HepG2 (cell line): ENCODE measurements at regions not wholly inside any gene's neighbourhood (a gene's known extent, or its start where the extent isn't known, plus 50 kb on each side); places are given as distances from the start of the nearest gene placed in this dataset.

Experiments
- ATAC-seq: fragments of 200-7000 bp; cut with Tn5 transposase; 3 replicates; pipeline ENCODE4 v1.9.1; 2020; ENCODE audit warnings: mild to moderate bottlenecking, moderate library complexity
- BruUV-seq: library from RNA; stranded (reverse); fragments of 400-500 nt; replicated peaks from 2 replicates; lab custom pipeline; 2021; lab: Mats Ljungman, UMichigan
- CTCF ChIA-PET: fragments of 300-600 bp; formaldehyde crosslinking; extraction: SDS; loops from one replicate; lab custom pipeline; 2021; ENCODE audit warnings: low total read pairs, inconsistent platforms, low intra/inter-chr PET ratio; lab: Yijun Ruan, JAX
- POLR2A ChIA-PET: fragments of 350-600 bp; sonication (Branson Sonifier 250); formaldehyde crosslinking; loops from one replicate; lab custom pipeline; 2020; ENCODE audit warnings: antibody characterized with exemption, inconsistent platforms; lab: Yijun Ruan, JAX
- DNase-seq: peaks from one replicate; pipeline ENCODE4 v3.0.0-alpha.2; 2015; ENCODE audit warnings: low spot score
- FAIRE-seq: peaks from 3 replicates; lab custom pipeline; 2011; peaks lifted over from hg19 to GRCh38; lab: Jason Lieb, UNC
- H2AFZ ChIP-seq: one replicate; pipeline ENCODE4 v1.6.1; 2011; ENCODE audit warnings: low read length, inconsistent platforms
- H3K27ac ChIP-seq: fragments of 300-600 bp; 3 replicates; pipeline ENCODE4 v1.8.0; 2011; ENCODE audit warnings: mixed run types, mild to moderate bottlenecking, mixed read lengths, low read length, inconsistent platforms; ENCODE audit not compliant: insufficient read depth; ENCODE audit errors: extremely low read length
- H3K27me3 ChIP-seq, 2 experiments: fragments of 200-600 bp in 1 of 2; 2 replicates in 1 of 2; 3 replicates in 1 of 2; pipeline versions ENCODE4 v1.6.0 to v1.8.0; 2011; ENCODE audit warnings: low read length in 2 of 2, mild to moderate bottlenecking in 2 of 2, moderate library complexity in 2 of 2, inconsistent platforms in 1 of 2; ENCODE audit not compliant: insufficient read depth in 2 of 2, control insufficient read depth in 1 of 2
- H3K36me3 ChIP-seq, 2 experiments: fragments of 200-600 bp in 1 of 2; replicated peaks in 1 of 2; 2 replicates in 1 of 2; 3 replicates in 1 of 2; pipeline versions ENCODE4 v1.5.1 to v1.8.0; 2011; ENCODE audit warnings: low read length in 2 of 2, inconsistent platforms in 1 of 2; ENCODE audit not compliant: insufficient read depth in 2 of 2, control insufficient read depth in 1 of 2
- H3K4me1 ChIP-seq: 2 replicates; pipeline ENCODE4 v1.5.1; 2012; ENCODE audit warnings: low read length, inconsistent platforms; ENCODE audit not compliant: insufficient read depth
- H3K4me2 ChIP-seq: 2 replicates; pipeline ENCODE4 v1.6.0; 2011; ENCODE audit warnings: low read depth, low read length, inconsistent platforms
- H3K4me3 ChIP-seq, 3 experiments: fragments of 200-600 bp in 1 of 3; sonication (generic), shearing (Covaris generic) in 1 of 3; replicated peaks in 1 of 3; 2 replicates each; pipeline ENCODE4 v1.5.1; 2011 to 2016; ENCODE audit warnings: low read length in 3 of 3, inconsistent platforms in 2 of 3, low read depth in 2 of 3, mild to moderate bottlenecking in 2 of 3, control low read depth in 1 of 3, mixed read lengths in 1 of 3; ENCODE audit not compliant: insufficient read depth in 1 of 3
- H3K79me2 ChIP-seq: one replicate; pipeline ENCODE4 v1.6.1; 2011; ENCODE audit warnings: low read length, inconsistent platforms; ENCODE audit not compliant: insufficient read depth
- H3K9ac ChIP-seq: 2 replicates; pipeline ENCODE4 v1.6.0; 2011; ENCODE audit warnings: mild to moderate bottlenecking, low read depth, low read length, inconsistent platforms; ENCODE audit not compliant: insufficient read depth
- H3K9me3 ChIP-seq: 2 replicates; pipeline ENCODE4 v1.5.1; 2012; ENCODE audit warnings: mild to moderate bottlenecking, low read length
- H4K20me1 ChIP-seq: 2 replicates; pipeline ENCODE4 v1.6.0; 2011; ENCODE audit warnings: inconsistent platforms, mild to moderate bottlenecking, low read length, moderate library complexity; ENCODE audit not compliant: insufficient read depth
- AHR ChIP-seq: IDR thresholded peaks from 2 replicates; pipeline ENCODE4 v1.6.1; 2018; ENCODE audit warnings: missing genetic modification reagents, missing compliant biosample characterization
- CERS6 ChIP-seq: sonication (generic); formaldehyde crosslinking; IDR thresholded peaks from 2 replicates; pipeline ENCODE4 v1.5.0; 2020; ENCODE audit warnings: missing genetic modification reagents
- FOXC1 ChIP-seq: sonication (generic); formaldehyde crosslinking; IDR thresholded peaks from 2 replicates; pipeline ENCODE4 v1.8.0; 2022; ENCODE audit warnings: mild to moderate bottlenecking, missing genetic modification reagents, borderline replicate concordance
- FOXO1 ChIP-seq: sonication (generic); formaldehyde crosslinking; IDR thresholded peaks from 2 replicates; pipeline ENCODE4 v1.4.0; 2020; ENCODE audit warnings: missing genetic modification reagents
- HIVEP1 ChIP-seq: sonication (generic); formaldehyde crosslinking; IDR thresholded peaks from 2 replicates; pipeline ENCODE4 v1.4.0; 2020; ENCODE audit warnings: mild to moderate bottlenecking, missing genetic modification reagents
- KLF15 ChIP-seq: sonication (generic); formaldehyde crosslinking; IDR thresholded peaks from 2 replicates; pipeline ENCODE4 v1.8.1; 2023; ENCODE audit warnings: borderline replicate concordance, mild to moderate bottlenecking, inconsistent platforms, missing genetic modification reagents, mixed read lengths
- NFYC ChIP-seq: IDR thresholded peaks from 2 replicates; pipeline ENCODE4 v1.6.1; 2016; ENCODE audit warnings: missing genetic modification reagents, missing compliant biosample characterization
- SAP130 ChIP-seq: IDR thresholded peaks from 2 replicates; pipeline ENCODE4 v1.6.1; 2016; ENCODE audit warnings: low read depth
- ZMYM4 ChIP-seq: sonication (generic); formaldehyde crosslinking; IDR thresholded peaks from 2 replicates; pipeline ENCODE4 v1.8.1; 2023; ENCODE audit warnings: mild to moderate bottlenecking, missing genetic modification reagents
- ZNF180 ChIP-seq: sonication (generic); formaldehyde crosslinking; IDR thresholded peaks from 2 replicates; pipeline ENCODE4 v1.4.0; 2020; ENCODE audit warnings: low read depth, missing genetic modification reagents, borderline replicate concordance
- ZNF7 ChIP-seq: IDR thresholded peaks from 2 replicates; pipeline ENCODE4 v1.6.1; 2016; ENCODE audit warnings: missing biosample characterization, missing genetic modification reagents
- ZNF768 ChIP-seq: sonication (generic); formaldehyde crosslinking; IDR thresholded peaks from 2 replicates; pipeline ENCODE4 v1.4.0; 2020; ENCODE audit warnings: missing genetic modification reagents
- ZNF776 ChIP-seq: sonication (generic); formaldehyde crosslinking; IDR thresholded peaks from 2 replicates; pipeline ENCODE4 v1.4.0; 2020; ENCODE audit warnings: mild to moderate bottlenecking, missing genetic modification reagents
- WGBS: methylation state at CpG from one replicate; pipeline ENCODE4 v1.1.6; 2017; ENCODE audit warnings: low lambda C conversion rate; 5-methylcytosine and 5-hydroxymethylcytosine counted together
- in situ Hi-C: cut with HindIII; loops from 2 replicates; pipeline ENCODE4 v1.10.0; 2017; ENCODE audit warnings: low pct_unique_long_range_greater_than_20kb; ENCODE audit not compliant: extremely low pct_ligation_motif_present
- intact Hi-C: fragments of 100-400 bp; cut with micrococcal nuclease; formaldehyde crosslinking; loops from one replicate; pipeline ENCODE4 v1.10.0; 2022; ENCODE audit not compliant: unreplicated experiment
- TF ChIP-seq, protein P1 (sequence below): sonication (generic); formaldehyde crosslinking; IDR thresholded peaks from 2 replicates; pipeline ENCODE4 v1.4.0; 2020; ENCODE audit warnings: mild to moderate bottlenecking, missing genetic modification reagents
- TF ChIP-seq, protein P2 (sequence below): sonication (generic); formaldehyde crosslinking; IDR thresholded peaks from 2 replicates; pipeline ENCODE4 v1.5.0; 2020; ENCODE audit warnings: mild to moderate bottlenecking, missing genetic modification reagents, moderate library complexity
- TF ChIP-seq, protein P3 (sequence below): sonication (generic); formaldehyde crosslinking; IDR thresholded peaks from 2 replicates; pipeline ENCODE4 v1.4.0; 2020; ENCODE audit warnings: missing genetic modification reagents

DNA sequence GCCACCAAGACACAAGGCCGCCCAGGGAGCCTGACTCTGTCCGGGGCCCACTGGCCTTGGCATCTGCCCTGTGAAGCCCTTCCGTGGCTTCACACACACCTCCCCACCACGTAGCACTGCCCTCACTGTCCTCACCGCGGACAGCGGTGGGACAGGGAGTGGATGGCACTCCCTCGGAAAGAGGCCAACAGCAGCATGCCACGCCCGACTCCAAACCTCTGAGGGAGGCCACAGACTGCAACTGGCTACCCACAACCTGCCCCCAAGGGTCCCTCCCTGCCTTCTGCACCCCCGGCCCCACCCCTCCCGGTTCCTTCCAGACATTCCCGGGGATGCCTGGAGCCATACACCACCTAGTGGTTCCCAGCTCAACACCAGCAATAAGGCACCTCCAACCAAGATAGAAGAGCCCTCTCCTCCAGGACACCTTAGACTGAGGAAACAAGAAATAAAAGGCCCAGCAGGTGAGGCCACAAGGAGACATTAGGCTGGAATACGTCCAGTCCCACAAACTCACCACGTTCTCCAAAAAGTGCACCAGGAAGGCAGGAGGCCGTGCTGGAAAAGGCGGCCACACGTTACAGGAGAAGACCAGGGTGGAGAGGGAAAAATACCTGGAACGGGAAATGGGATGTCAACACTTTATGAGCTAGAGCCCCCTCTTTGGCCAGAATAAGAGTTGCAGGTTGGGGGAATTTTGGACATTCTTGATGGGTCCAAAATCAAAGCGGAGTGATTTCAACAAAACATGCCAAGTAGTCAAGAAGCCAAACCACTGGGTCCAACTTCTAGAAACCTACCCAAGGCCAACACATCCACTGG lies 310.0 kb downstream of the SOX9 start:
- Histone ChIP-seq H3K4me3 (no peak overlapping the region), H3K9me3 (no peaks in the 10 kb centered on the region), H3K4me2 (no peak overlapping the region), H3K27ac (no peak overlapping the region), H3K9ac (no peak overlapping the region), H3K36me3 (peaks cover 10 to 14% of the 10 kb centered on the region in 2 experiments; a peak in 4 of 5 replicates), H3K79me2 (peaks cover 77% of the 10 kb centered on the region), H3K4me1 (peaks cover 96% of the 10 kb centered on the region), H2AFZ (no peak overlapping the region), H4K20me1 (no peaks in the 10 kb centered on the region), H3K27me3 (no peaks in the 10 kb centered on the region)
- no TSS peak for BruUV-seq
- ChIA-PET POLR2A (interaction anchor here (1.2 to 2.2 kb wide), 3 partner anchors 8 to 310 kb away, joined by 3 to 10 read pairs (median 5); partner anchors contain the start of gene SOX9), CTCF (no interaction called here)
- in situ Hi-C loops, result no loop called here
- WGBS, result 98% methylated on average over 20 of the region's 20 CpGs
- FAIRE-seq (no peak), DNase-seq (no peak), ATAC-seq (peak; percentile 20; the same call in 2 of the 3 replicates)
- intact Hi-C loops, result no loop called here
- TF ChIP-seq NFYC (CRISPR knock-in tag) (no peak), FOXC1 (CRISPR knock-in tag) (peak; percentile 64), SAP130 (CRISPR knock-in tag) (no peak), HIVEP1 (peak; percentile 61; the same call in 1 of the 2 replicates), KLF15 (no peak), ZNF7 (CRISPR knock-in tag) (no peak), ZNF776 (no peak), ZMYM4 (peak; percentile 43; the same call in 1 of the 2 replicates), AHR (CRISPR knock-in tag) (0 out of 2 replicates have a peak, but pooled peaks have one; percentile 21), ZNF768 (CRISPR knock-in tag) (peak; percentile 56; the same call in 1 of the 2 replicates), ZNF180 (CRISPR knock-in tag) (no peak), FOXO1 (CRISPR knock-in tag) (peak; percentile 26; the same call in 1 of the 2 replicates), CERS6 (CRISPR knock-in tag) (no peak)
- TF ChIP-seq, protein P1, sequence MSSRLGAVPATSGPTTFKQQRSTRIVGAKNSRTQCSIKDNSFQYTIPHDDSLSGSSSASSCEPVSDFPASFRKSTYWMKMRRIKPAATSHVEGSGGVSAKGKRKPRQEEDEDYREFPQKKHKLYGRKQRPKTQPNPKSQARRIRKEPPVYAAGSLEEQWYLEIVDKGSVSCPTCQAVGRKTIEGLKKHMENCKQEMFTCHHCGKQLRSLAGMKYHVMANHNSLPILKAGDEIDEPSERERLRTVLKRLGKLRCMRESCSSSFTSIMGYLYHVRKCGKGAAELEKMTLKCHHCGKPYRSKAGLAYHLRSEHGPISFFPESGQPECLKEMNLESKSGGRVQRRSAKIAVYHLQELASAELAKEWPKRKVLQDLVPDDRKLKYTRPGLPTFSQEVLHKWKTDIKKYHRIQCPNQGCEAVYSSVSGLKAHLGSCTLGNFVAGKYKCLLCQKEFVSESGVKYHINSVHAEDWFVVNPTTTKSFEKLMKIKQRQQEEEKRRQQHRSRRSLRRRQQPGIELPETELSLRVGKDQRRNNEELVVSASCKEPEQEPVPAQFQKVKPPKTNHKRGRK, result no peak
- TF ChIP-seq, protein P2, sequence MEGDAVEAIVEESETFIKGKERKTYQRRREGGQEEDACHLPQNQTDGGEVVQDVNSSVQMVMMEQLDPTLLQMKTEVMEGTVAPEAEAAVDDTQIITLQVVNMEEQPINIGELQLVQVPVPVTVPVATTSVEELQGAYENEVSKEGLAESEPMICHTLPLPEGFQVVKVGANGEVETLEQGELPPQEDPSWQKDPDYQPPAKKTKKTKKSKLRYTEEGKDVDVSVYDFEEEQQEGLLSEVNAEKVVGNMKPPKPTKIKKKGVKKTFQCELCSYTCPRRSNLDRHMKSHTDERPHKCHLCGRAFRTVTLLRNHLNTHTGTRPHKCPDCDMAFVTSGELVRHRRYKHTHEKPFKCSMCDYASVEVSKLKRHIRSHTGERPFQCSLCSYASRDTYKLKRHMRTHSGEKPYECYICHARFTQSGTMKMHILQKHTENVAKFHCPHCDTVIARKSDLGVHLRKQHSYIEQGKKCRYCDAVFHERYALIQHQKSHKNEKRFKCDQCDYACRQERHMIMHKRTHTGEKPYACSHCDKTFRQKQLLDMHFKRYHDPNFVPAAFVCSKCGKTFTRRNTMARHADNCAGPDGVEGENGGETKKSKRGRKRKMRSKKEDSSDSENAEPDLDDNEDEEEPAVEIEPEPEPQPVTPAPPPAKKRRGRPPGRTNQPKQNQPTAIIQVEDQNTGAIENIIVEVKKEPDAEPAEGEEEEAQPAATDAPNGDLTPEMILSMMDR (CRISPR knock-in tag), result peak; percentile 55
- TF ChIP-seq, protein P3, sequence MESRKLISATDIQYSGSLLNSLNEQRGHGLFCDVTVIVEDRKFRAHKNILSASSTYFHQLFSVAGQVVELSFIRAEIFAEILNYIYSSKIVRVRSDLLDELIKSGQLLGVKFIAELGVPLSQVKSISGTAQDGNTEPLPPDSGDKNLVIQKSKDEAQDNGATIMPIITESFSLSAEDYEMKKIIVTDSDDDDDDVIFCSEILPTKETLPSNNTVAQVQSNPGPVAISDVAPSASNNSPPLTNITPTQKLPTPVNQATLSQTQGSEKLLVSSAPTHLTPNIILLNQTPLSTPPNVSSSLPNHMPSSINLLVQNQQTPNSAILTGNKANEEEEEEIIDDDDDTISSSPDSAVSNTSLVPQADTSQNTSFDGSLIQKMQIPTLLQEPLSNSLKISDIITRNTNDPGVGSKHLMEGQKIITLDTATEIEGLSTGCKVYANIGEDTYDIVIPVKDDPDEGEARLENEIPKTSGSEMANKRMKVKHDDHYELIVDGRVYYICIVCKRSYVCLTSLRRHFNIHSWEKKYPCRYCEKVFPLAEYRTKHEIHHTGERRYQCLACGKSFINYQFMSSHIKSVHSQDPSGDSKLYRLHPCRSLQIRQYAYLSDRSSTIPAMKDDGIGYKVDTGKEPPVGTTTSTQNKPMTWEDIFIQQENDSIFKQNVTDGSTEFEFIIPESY, result peak; percentile 79; the same call in 1 of the 2 replicates
